Body of pancreas (tissue), 4 donors: ENCODE measurements at regions not wholly inside any gene's neighbourhood (a gene's known extent, or its start where the extent isn't known, plus 50 kb on each side); places are given as distances from the start of the nearest gene placed in this dataset.

Experiments used
- CTCF ChIP-seq, 7 experiments: fragments of 450-650 bp in 4 of 7; fragments of 200-600 bp in 3 of 7; sonication (generic) in 3 of 7; IDR thresholded peaks; one replicate each; pipeline ENCODE4 v1.5.1; 2016 to 2019; ENCODE audit warnings: antibody characterized with exemption in 7 of 7
- POLR2A ChIP-seq, 3 donors: fragments of 450-650 bp; IDR thresholded peaks; one replicate each; pipeline ENCODE4 v1.6.1; 2016; ENCODE audit warnings: antibody characterized with exemption in 3 of 3, mild to moderate bottlenecking in 2 of 3

- TF ChIP-seq CTCF (IDR thresholded peaks at IDR 0.05): no peak
- no peak for TF ChIP-seq POLR2A (IDR thresholded peaks at IDR 0.05)
Observed at GRCh38 chr4:107187091-107187490, 151.0 kb upstream of the DKK2 start.
